ENCODE measurements at regions not wholly inside any gene's neighbourhood (a gene's known extent, or its start where the extent isn't known, plus 50 kb on each side); places are given as distances from the start of the nearest gene placed in this dataset.
A peak's percentile ranks its signal among the peaks of the same experiment; 100 is the strongest.

DNA sequence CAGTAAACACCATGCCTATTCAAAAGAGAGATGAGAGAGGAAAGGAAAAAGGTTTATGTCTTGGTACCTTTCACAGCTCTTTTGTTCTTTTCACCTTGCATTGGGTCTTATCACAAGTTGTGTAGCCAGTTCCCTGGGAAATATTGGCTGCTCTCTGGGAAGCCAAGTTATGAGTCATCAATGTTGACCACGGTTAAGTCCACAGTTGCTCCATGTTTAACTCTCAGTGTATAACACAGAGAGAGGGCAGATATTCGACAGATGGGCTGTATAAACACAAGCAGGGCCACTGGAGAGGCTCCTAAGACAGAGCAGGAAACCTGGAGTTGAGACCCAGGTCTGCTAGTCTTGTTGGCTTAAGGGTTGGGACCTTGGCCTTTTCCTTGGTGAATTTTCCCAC lies 718.6 kb downstream of the QKI start (continued):
- no peak for TF ChIP-seq ZNF512 (CRISPR knock-in tag; IDR thresholded peaks at IDR 0.05)
- no peak for TF ChIP-seq MAF1 (CRISPR knock-in tag; IDR thresholded peaks at IDR 0.05; ENCODE audit: borderline replicate concordance)
- TF ChIP-seq ZNF792 (CRISPR knock-in tag; IDR thresholded peaks at IDR 0.05): no peak
- TF ChIP-seq, protein P1, sequence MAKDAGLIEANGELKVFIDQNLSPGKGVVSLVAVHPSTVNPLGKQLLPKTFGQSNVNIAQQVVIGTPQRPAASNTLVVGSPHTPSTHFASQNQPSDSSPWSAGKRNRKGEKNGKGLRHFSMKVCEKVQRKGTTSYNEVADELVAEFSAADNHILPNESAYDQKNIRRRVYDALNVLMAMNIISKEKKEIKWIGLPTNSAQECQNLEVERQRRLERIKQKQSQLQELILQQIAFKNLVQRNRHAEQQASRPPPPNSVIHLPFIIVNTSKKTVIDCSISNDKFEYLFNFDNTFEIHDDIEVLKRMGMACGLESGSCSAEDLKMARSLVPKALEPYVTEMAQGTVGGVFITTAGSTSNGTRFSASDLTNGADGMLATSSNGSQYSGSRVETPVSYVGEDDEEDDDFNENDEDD (CRISPR knock-in tag; IDR thresholded peaks at IDR 0.05; ENCODE audit: borderline replicate concordance): no peak

- Histone ChIP-seq H3K27me3 (ENCODE audit: control insufficient read depth in 1 of 2, insufficient read depth in 2 of 2, low read length in 2 of 2) (no peaks in the 10 kb centered on the region), H3K4me3 (replicated peaks in 1 of 3; ENCODE audit: insufficient read depth in 1 of 3, low read depth in 2 of 3, low read length in 3 of 3) (no peak overlapping the region), H3K4me1 (ENCODE audit: insufficient read depth, low read length) (no peaks in the 10 kb centered on the region), H3K9me3 (ENCODE audit: low read length) (no peaks in the 10 kb centered on the region), H3K4me2 (ENCODE audit: low read depth, low read length) (no peak overlapping the region), H3K9ac (ENCODE audit: insufficient read depth, low read depth, low read length) (no peak overlapping the region), H2AFZ (ENCODE audit: low read length) (no peak overlapping the region), H3K27ac (ENCODE audit: extremely low read length, insufficient read depth, low read length) (no peak overlapping the region), H4K20me1 (ENCODE audit: insufficient read depth, low read length) (no peaks in the 10 kb centered on the region), H3K36me3 (replicated peaks in 1 of 2; ENCODE audit: control insufficient read depth in 1 of 2, insufficient read depth in 2 of 2, low read length in 2 of 2) (no peaks in the 10 kb centered on the region), H3K79me2 (ENCODE audit: insufficient read depth, low read length) (no peaks in the 10 kb centered on the region)
- intact Hi-C loops (cut with micrococcal nuclease; ENCODE audit: unreplicated experiment): no loop called here
- TF ChIP-seq E2F2 (CRISPR knock-in tag; IDR thresholded peaks at IDR 0.05; ENCODE audit: borderline replicate concordance) (no peak), ZNF333 (CRISPR knock-in tag; IDR thresholded peaks at IDR 0.05; ENCODE audit: borderline replicate concordance) (no peak), ZSCAN12 (CRISPR knock-in tag; IDR thresholded peaks at IDR 0.05) (no peak), CEBPB (IDR thresholded peaks at IDR 0.05; ENCODE audit: borderline replicate concordance, low read depth, low read length) (peak; percentile 51)
- no TSS peak for BruUV-seq (replicated peaks)
- WGBS (ENCODE audit: low lambda C conversion rate): 0% methylated on average over 2 of the region's 2 CpGs
- in situ Hi-C loops (cut with HindIII; ENCODE audit: extremely low pct_ligation_motif_present, low pct_unique_long_range_greater_than_20kb): no loop called here
- FAIRE-seq (no peak), DNase-seq (ENCODE audit: low spot score) (no peak), ATAC-seq (no peak)
- ChIA-PET CTCF (ENCODE audit: low intra/inter-chr PET ratio, low total read pairs) (no interaction called here), POLR2A (no interaction called here)
These were observed 716.1 kb downstream of the QKI start for GRCh38 chr6:164130585-164130984.

Data from HepG2 (cell line).